ENCODE measurements at regions not wholly inside any gene's neighbourhood (a gene's known extent, or its start where the extent isn't known, plus 50 kb on each side); places are given as distances from the start of the nearest gene placed in this dataset.
"Not testable (repeated sequence)": the region's sequence is repeated elsewhere in the genome, so short reads cannot be mapped to it uniquely, and the experiment has no call there.

DNA sequence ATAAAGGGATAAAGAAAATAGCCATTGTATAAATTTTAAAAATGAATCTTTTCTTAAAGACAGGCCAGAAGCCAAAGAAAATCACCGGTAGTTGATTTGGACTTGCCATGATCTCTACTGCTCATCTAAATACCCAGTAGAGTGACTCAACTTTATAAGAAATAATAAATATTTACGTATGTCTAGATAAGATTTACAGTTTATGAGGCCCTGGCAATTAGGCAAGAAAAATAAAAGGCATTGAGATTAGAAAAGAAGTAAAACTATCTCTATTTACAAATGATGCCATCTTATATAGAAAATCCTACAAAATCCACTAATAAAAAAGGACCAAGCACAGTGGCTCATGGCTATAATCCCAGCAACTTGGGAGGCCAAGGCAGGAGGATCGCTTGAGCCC lies 765.5 kb upstream of the HTR2C start:
- no peaks in the 10 kb centered on the region for H3K27me3 Mint-ChIP-seq
- ATAC-seq, result no peak
- no peak overlapping the region for H3K27ac Mint-ChIP-seq
- H3K4me1 Mint-ChIP-seq, result no peaks in the 10 kb centered on the region
- peaks cover 10% of the 10 kb centered on the region for H3K9me3 Mint-ChIP-seq
- peaks cover 11% of the 10 kb centered on the region for H3K36me3 Mint-ChIP-seq
- no peak overlapping the region for H3K4me3 Mint-ChIP-seq

DNA sequence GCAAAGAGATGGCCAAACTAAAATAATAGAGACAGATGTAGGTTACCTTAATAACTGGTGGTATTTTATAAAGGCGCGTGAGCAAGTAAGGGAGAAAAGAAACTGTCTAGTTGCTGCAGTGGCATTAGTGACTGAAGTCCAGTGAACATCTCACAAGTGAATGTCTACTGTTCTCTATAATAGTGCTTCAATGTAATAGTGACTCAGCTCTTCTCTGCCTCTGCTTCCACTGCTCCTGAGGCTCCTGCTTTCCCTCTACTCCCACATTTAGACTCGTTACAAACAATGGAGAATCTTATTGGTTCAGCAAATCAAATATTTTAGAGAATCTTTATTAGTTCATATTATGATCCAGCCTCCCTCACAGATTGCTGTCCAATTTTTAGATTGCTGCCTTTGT lies 779.1 kb upstream of the HTR2C start:
- Mint-ChIP-seq H3K4me1 (no peaks in the 10 kb centered on the region), H3K27me3 (no peaks in the 10 kb centered on the region), H3K9me3 (no peaks in the 10 kb centered on the region), H3K4me3 (no peak overlapping the region), H3K27ac (no peak overlapping the region), H3K36me3 (no peaks in the 10 kb centered on the region)
- ATAC-seq, result no peak

DNA sequence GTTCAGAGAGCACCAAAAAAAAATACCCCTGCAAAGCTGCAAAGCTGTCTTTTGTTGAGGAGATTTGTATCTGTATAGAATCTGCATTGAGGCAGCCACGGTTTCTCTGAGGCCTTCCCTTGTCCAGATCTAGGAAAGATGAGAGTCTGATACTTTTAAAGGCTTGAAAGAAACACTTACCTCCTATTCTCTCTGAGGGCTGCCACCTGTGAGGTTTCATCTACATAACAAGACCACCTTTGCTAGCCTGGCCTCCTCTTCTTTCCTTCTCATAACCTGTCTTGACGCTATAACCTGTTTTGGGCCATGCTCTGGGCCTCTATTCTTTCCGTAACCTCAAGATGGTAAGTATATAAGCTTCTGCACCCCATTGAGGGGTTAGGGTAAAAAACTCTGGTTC lies 779.6 kb upstream of the HTR2C start:
- Mint-ChIP-seq H3K27me3 (no peaks in the 10 kb centered on the region), H3K4me3 (no peak overlapping the region), H3K9me3 (no peaks in the 10 kb centered on the region), H3K27ac (no peak overlapping the region), H3K4me1 (no peaks in the 10 kb centered on the region), H3K36me3 (no peaks in the 10 kb centered on the region)
- no peak for ATAC-seq

DNA sequence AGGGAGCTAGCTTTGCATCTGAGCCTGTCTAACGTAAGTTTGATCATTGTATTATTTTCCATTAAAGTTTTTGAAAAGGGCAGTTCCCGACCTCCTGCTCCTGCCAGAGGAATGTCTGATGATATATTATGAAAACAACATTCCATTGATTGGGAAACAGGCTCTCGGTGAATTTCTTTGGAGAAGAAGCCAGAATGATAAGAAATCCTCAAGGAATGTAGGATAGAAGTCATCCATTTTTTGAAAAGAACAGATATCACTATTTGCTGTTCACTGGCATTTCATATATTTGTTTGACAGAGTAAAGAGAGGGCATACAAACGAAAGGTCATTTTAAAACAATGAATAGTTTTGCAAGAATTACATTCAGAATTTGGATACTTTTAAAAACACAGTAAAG lies 781.0 kb upstream of the HTR2C start:
- H3K36me3 Mint-ChIP-seq, result no peaks in the 10 kb centered on the region
- no peak overlapping the region for H3K27ac Mint-ChIP-seq
- no peak overlapping the region for H3K4me3 Mint-ChIP-seq
- H3K27me3 Mint-ChIP-seq, result no peaks in the 10 kb centered on the region
- ATAC-seq, result no peak
- H3K4me1 Mint-ChIP-seq, result no peaks in the 10 kb centered on the region
- H3K9me3 Mint-ChIP-seq, result no peaks in the 10 kb centered on the region

DNA sequence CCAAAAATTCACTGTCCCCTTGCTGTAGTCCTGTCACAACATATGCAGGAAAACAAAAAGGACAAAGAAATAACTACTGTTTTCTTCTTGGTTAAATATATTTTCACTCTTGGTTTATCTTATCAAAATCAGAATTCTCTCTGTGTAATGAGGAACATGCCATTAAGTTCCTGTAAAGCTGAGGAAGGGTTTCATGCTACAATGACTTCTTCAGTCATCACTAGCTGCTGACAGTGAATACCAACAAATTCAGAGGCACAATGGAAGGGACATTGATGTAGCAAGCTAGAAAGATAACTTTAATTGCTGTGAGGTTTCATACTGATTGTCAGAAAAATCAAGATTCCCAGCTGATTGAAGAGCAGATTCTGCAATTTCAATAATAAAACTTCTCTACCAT lies 782.9 kb upstream of the HTR2C start:
- H3K27me3 Mint-ChIP-seq, result no peaks in the 10 kb centered on the region
- no peak for ATAC-seq
- H3K36me3 Mint-ChIP-seq, result no peaks in the 10 kb centered on the region
- H3K4me1 Mint-ChIP-seq, result no peaks in the 10 kb centered on the region
- no peaks in the 10 kb centered on the region for H3K9me3 Mint-ChIP-seq
- no peak overlapping the region for H3K4me3 Mint-ChIP-seq
- H3K27ac Mint-ChIP-seq, result no peak overlapping the region

DNA sequence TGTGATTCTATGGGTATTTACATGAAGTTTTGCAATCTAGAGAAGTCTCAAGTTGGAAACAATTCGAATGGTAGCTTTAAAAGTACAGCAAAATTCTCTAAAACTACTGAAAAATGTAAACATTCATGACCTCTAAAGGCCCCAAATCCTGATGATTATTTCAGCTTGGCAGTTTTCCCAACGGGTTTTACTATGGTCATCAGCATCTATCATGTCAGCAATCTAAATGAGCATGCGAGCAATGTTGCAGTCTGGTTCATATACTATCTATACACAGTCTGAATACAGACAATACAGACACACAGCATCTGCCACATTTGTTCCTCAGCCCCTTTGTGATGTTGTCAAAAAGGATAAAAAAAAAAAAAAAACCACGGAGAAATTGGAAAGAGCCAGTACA lies 790.3 kb upstream of the HTR2C start:
- Mint-ChIP-seq H3K4me3 (no peak overlapping the region), H3K36me3 (peaks cover 6% of the 10 kb centered on the region), H3K9me3 (peaks cover 5% of the 10 kb centered on the region), H3K27me3 (no peaks in the 10 kb centered on the region), H3K27ac (no peak overlapping the region), H3K4me1 (peaks cover 6% of the 10 kb centered on the region)
- ATAC-seq, result no peak

DNA sequence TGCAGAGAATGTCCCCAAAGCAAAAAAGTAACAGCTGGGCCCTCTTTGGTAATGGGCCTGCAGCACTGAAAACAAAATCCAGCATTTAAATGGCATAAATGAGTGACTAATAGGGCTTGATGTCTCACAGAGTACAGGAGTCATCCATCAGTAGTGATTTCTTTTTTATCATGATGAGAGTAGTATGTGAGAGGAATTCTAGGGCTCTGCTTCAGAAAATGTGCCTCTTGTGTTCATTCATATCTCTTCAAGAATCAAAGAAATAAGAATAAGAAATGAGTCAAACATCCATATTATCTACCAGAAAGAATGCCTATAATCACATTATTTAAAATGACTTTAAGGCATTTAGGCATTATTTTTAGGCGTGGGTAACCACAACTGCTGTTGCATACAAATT lies 792.9 kb upstream of the HTR2C start:
- peaks cover 7% of the 10 kb centered on the region for H3K9me3 Mint-ChIP-seq
- H3K4me3 Mint-ChIP-seq, result no peak overlapping the region
- no peak overlapping the region for H3K27ac Mint-ChIP-seq
- ATAC-seq, result no peak
- peaks cover 6% of the 10 kb centered on the region for H3K36me3 Mint-ChIP-seq
- H3K4me1 Mint-ChIP-seq, result peaks cover 6% of the 10 kb centered on the region
- no peaks in the 10 kb centered on the region for H3K27me3 Mint-ChIP-seq

DNA sequence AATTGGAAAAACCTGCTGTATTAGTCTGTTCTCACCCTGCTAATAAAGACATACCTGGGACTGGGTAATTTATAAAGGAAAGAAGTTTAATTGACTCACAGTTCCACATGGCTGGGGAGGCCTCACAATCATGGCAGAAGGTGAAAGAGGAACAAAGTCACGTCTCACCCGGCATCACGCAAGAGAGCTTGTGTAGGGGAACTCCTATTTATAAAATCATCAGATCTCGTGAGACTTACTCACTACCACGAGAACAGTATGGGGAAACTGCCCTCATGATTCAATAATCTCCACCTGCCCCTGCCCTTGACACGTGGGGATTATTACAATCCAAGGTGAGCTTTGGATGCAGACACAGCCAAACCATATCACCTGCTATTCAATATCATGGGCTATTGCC lies 799.1 kb upstream of the HTR2C start:
- not testable (repeated sequence) for H3K27me3 Mint-ChIP-seq, H3K4me3 Mint-ChIP-seq, H3K9me3 Mint-ChIP-seq, H3K36me3 Mint-ChIP-seq, H3K4me1 Mint-ChIP-seq
- ATAC-seq, result peak; percentile 55
- H3K27ac Mint-ChIP-seq, result peak overlapping the region; percentile 70

DNA sequence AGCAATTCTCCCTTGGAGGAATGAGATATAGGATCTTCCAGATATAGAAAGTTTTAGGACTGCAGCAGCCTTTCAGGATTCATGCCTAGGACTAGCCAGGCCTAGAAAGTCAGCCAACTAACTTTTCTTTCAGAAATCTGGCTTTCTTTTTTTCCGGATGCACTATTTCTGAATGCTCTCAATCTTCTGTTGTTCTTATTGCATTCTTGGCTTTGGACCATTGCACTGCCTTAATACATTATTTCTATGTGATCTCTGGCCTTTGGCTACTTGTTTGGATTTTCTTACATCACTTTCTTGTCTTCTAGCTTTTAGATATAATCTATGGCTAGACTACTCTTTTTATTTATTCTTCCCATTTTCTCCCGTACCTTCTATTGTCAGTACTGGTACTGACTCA lies 813.1 kb upstream of the HTR2C start:
- Mint-ChIP-seq H3K4me3 (no peak overlapping the region), H3K27ac (no peak overlapping the region), H3K36me3 (no peaks in the 10 kb centered on the region), H3K4me1 (no peaks in the 10 kb centered on the region), H3K27me3 (no peaks in the 10 kb centered on the region), H3K9me3 (no peaks in the 10 kb centered on the region)
- no peak for ATAC-seq

DNA sequence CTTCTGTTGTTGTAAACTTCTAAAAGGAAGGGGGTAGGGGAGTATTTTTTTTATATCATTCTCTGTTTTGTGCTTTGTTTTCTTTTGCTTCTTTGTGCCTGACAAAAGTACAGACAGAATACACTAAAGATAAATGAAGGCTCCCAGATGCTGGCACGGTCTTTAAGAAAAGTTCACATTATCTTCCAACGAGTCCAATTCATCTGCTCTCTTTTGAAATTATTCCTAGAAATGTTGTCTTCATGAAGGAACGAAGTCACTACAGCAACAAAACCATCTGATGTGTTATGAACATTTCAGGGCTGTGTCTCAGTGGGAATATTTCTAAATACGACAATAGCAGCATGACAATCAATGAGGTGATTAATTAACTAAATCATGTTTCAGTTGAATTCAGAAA lies 813.8 kb upstream of the HTR2C start:
- Mint-ChIP-seq H3K4me3 (no peak overlapping the region), H3K9me3 (no peaks in the 10 kb centered on the region), H3K27ac (no peak overlapping the region), H3K4me1 (no peaks in the 10 kb centered on the region), H3K36me3 (no peaks in the 10 kb centered on the region), H3K27me3 (no peaks in the 10 kb centered on the region)
- no peak for ATAC-seq

DNA sequence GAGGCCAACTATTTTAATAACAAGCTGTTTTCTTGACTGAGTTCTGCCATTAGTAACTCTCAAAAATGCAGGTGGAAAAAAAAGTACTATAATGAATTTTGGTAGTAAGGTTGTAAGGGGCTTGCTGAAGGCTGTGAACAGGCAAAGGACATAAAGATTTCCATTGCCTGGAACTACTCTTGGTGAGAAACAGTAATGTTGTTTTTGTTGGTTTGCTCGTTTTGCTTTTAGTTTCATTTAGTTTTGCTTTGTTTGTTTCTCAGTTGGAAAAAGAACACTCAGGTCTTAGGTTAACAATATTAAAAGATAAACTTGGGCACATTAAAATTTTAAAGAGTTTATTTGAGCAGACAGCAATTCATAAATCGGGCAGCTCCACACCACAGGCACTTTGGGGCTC lies 824.5 kb upstream of the HTR2C start:
- Mint-ChIP-seq H3K36me3 (no peaks in the 10 kb centered on the region), H3K4me3 (no peak overlapping the region), H3K4me1 (peaks cover 7% of the 10 kb centered on the region), H3K27me3 (no peaks in the 10 kb centered on the region), H3K9me3 (peaks cover 2% of the 10 kb centered on the region), H3K27ac (no peak overlapping the region)
- no peak for ATAC-seq

DNA sequence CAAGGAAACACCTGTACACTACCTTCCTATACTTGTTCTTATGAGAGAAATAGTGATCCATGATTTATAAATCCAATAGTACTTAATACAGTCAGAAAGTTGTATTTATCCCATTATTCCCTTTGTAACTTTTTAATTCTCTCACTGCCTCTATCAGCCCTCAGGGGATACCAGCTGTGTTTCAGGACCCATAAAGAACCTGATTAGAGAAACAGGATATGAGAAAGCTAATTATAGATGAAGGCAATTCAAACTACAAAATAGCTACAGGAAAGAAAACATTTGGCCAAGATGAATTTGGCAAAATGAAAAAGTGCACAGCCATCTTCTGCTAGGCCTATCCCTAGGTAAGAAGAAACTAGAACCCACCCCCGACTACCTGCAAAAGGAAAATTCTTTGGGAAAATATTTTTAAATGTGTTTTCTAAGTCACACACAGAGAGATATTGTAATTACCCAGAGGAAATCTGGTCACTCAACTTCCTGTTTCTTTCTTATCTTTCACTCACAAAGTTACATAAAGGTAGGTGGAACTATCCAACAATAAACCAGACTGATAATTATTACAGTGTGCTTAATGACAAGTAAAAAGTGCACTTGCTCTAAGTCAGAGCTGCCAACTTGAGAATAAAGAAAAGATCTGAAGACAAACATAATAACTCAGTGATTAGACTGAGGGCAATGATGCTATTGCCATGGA lies 836.5 kb upstream of the HTR2C start:
- Mint-ChIP-seq H3K27ac (peak overlapping the region; percentile 57), H3K4me3 (no peak overlapping the region), H3K27me3 (no peaks in the 10 kb centered on the region), H3K36me3 (no peaks in the 10 kb centered on the region), H3K9me3 (peaks cover 5% of the 10 kb centered on the region), H3K4me1 (peaks cover 45% of the 10 kb centered on the region)
- ATAC-seq, result peak; percentile 70

DNA sequence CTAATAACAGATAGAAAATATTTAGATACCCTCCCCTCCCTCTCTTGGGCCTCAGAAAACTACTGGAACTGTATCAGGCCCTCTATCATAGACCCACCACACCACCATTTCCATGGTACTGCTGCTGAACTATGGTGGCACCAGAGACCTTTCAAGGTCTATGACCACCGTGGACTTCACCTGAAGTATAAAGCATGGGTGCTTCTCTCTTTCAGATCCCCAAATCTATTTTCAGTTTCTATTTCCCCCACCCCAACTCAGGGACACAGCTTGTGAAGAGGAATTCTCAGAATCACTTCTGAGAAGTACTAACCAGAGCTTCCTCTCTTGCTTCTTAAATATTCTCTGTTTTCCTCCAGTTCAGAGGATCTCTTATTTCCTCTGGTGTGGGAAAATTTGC lies 840.8 kb upstream of the HTR2C start:
- ATAC-seq, result peak; percentile 92

DNA sequence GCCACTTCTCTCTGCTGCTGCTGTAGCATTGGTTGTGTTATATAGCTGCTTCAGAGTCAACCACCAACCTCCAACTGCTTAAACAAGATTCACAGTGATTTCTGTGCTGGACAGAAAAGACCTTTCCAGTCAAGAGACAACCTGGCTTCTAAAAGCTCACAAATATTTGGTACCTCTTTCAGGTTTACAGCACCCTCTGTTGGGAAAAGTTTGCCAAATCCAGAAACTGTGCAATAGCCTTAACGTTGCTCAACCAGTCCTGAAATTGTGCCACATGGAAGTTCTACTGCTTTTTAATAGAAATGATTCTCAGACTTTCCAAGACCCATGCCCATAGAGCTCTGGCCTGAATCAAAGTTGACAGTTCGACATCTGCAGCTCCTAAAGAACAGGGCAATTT lies 842.1 kb upstream of the HTR2C start:
- no peak for ATAC-seq
- H3K4me3 Mint-ChIP-seq, result no peak overlapping the region
- peaks cover 26% of the 10 kb centered on the region for H3K4me1 Mint-ChIP-seq
- no peaks in the 10 kb centered on the region for H3K36me3 Mint-ChIP-seq
- H3K9me3 Mint-ChIP-seq, result peaks cover 2% of the 10 kb centered on the region
- no peak overlapping the region for H3K27ac Mint-ChIP-seq
- H3K27me3 Mint-ChIP-seq, result no peaks in the 10 kb centered on the region

More for the DNA sequence above, 840.8 kb upstream of the HTR2C start:
- Mint-ChIP-seq H3K27ac (peak overlapping the region; percentile 83), H3K36me3 (no peaks in the 10 kb centered on the region), H3K27me3 (no peaks in the 10 kb centered on the region), H3K4me3 (no peak overlapping the region), H3K9me3 (peaks cover 2% of the 10 kb centered on the region), H3K4me1 (peaks cover 36% of the 10 kb centered on the region)

DNA sequence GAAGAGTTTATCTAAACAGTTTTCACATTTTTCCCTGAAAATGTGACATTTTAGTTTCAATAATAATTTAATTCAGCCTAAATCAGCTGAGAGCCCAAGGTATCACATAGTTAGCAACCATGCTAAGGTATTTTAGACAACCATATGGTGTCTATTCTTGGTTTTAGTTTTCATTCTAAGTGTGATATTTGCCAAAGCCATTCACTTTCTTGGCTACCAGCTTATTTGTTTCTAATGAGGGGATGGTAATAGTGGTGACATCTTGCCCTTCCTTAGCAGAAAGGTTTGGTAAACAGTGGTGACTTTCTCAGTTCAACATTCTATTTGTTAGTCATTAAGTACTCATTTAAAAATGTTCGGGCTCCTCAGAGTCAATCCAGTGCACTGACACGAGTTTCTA lies 854.9 kb upstream of the HTR2C start:
- Mint-ChIP-seq H3K27ac (no peak overlapping the region), H3K27me3 (no peaks in the 10 kb centered on the region), H3K36me3 (no peaks in the 10 kb centered on the region), H3K4me3 (no peak overlapping the region), H3K4me1 (peaks cover 7% of the 10 kb centered on the region), H3K9me3 (peaks cover 8% of the 10 kb centered on the region)
- ATAC-seq, result no peak

DNA sequence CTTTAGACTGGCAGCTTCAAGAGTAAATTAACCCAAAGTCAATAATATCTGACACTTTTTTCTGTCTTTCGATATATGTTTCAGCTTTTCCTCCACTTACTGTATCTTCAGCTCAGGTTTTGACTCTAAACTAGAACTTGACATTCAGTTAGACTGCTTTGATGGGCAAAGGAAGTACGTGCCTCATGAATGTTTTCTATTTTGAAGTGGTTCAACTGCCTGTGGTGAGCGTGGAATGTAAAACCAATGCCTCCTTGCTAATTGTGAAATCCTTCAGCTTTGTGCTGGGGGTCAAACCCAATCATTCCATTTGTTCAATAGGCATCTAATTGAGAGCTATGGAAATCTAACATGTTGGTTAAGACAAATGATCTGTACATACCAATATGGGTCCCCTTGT lies 857.0 kb upstream of the HTR2C start:
- ATAC-seq, result no peak
- Mint-ChIP-seq H3K9me3 (peaks cover 5% of the 10 kb centered on the region), H3K4me3 (no peak overlapping the region), H3K4me1 (peaks cover 7% of the 10 kb centered on the region), H3K27me3 (no peaks in the 10 kb centered on the region), H3K36me3 (no peaks in the 10 kb centered on the region), H3K27ac (peak overlapping the region; percentile 64)

DNA sequence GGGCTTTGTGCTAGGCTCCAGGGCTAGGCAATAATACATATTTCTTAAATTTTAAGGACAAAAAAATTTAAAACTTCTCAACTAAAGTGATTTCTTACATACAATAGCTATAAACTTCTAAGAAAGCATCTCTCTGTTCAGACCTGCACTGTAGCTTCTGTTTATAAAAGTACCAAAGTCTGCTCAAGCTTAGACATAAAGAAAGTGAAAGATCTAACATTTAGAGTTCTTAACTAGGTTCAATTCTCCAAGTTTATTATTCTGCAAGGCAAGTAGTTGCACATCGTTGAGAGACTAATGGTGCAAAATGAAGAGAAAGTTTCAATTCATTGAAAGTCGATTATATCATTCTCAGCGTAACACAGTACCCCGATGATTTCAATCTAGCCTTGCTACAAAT lies 857.4 kb upstream of the HTR2C start:
- H3K4me3 Mint-ChIP-seq, result no peak overlapping the region
- ATAC-seq, result no peak
- peaks cover 7% of the 10 kb centered on the region for H3K4me1 Mint-ChIP-seq
- no peaks in the 10 kb centered on the region for H3K36me3 Mint-ChIP-seq
- H3K27me3 Mint-ChIP-seq, result no peaks in the 10 kb centered on the region
- peak overlapping the region; percentile 64 for H3K27ac Mint-ChIP-seq
- peaks cover 5% of the 10 kb centered on the region for H3K9me3 Mint-ChIP-seq
